Epithelial cell of proximal tubule (primary cell): ENCODE measurements at regions not wholly inside any gene's neighbourhood (a gene's known extent, or its start where the extent isn't known, plus 50 kb on each side); places are given as distances from the start of the nearest gene placed in this dataset.

ENCODE experiments used
- DNase-seq: peaks from one replicate; pipeline ENCODE4 v3.0.0-alpha.2; 2011; ENCODE audit warnings: low read depth
- H3K4me3 ChIP-seq: 2 replicates; pipeline ENCODE4 v1.5.1; 2011; ENCODE audit warnings: low read depth, mild to moderate bottlenecking, low read length
- TF ChIP-seq, protein P1 (sequence below): conservative IDR thresholded peaks from 2 replicates; pipeline ENCODE4 v1.5.1; 2012; ENCODE audit warnings: low read depth, mild to moderate bottlenecking, low read length

DNA sequence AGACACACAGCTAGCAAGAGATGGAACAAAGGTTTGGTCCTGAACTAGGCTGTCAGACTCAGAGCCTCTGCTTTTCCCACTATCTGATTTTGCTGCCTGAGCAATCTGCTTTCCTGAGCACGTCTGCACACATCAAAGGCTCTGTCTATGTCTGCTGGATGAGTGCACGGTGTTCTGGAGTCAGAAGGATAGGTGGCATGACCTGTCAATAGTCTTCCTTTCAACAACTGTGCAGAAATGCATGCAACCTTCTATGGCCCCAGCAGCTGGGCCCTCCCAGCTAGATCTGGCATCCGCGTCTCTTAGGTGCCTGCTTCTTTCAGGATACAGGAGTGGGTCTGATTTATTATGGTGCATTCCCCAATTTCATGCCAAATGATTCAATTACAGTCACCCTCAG is 138.3 kb downstream of the UTP18 start:
- TF ChIP-seq, protein P1, sequence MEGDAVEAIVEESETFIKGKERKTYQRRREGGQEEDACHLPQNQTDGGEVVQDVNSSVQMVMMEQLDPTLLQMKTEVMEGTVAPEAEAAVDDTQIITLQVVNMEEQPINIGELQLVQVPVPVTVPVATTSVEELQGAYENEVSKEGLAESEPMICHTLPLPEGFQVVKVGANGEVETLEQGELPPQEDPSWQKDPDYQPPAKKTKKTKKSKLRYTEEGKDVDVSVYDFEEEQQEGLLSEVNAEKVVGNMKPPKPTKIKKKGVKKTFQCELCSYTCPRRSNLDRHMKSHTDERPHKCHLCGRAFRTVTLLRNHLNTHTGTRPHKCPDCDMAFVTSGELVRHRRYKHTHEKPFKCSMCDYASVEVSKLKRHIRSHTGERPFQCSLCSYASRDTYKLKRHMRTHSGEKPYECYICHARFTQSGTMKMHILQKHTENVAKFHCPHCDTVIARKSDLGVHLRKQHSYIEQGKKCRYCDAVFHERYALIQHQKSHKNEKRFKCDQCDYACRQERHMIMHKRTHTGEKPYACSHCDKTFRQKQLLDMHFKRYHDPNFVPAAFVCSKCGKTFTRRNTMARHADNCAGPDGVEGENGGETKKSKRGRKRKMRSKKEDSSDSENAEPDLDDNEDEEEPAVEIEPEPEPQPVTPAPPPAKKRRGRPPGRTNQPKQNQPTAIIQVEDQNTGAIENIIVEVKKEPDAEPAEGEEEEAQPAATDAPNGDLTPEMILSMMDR: no peak
- no peak for DNase-seq
- H3K4me3 ChIP-seq: no peak overlapping the region

- no peak overlapping the region for H3K4me3 ChIP-seq
- DNase-seq: no peak
- TF ChIP-seq, protein P1: no peak
Measured at GRCh38 chr17:51401279-51401678, 140.9 kb downstream of the UTP18 start.

- H3K4me3 ChIP-seq: no peak overlapping the region
- TF ChIP-seq, protein P1: no peak
- no peak for DNase-seq
Measured at GRCh38 chr17:51402899-51403298, 142.6 kb downstream of the UTP18 start.

DNA sequence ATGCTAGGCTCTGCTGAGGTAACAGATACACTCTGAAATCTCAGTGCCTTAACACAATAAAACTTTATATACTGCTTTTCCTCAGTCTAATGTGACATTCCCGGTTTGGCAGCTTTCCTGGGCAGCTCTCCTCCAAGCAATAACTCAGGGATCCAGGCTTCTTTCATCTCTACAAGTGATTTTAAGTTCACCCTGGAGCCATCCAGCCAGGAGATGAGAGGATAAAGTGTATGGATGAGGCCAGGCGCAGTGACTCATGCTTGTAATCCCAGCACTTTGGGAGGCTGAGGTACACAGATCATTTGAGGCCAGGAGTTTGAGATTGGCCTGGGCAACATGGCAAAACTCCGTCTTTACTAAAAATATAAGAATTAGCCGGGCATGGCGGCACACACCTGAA is 147.2 kb downstream of the UTP18 start:
- DNase-seq: no peak
- TF ChIP-seq, protein P1: no peak
- no peak overlapping the region for H3K4me3 ChIP-seq

- TF ChIP-seq, protein P1: no peak
Measured at GRCh38 chr17:51419476-51419875, 159.1 kb downstream of the UTP18 start.

GRCh38 chr17:51421525-51421924 is 161.2 kb downstream of the UTP18 start:
- TF ChIP-seq, protein P1: no peak

More at GRCh38 chr17:51419476-51419875, 159.1 kb downstream of the UTP18 start:
- no peak overlapping the region for H3K4me3 ChIP-seq
- no peak for DNase-seq

GRCh38 chr17:51422634-51423033 is 162.3 kb downstream of the UTP18 start:
- TF ChIP-seq, protein P1: no peak
- H3K4me3 ChIP-seq: no peak overlapping the region
- DNase-seq: no peak

More at GRCh38 chr17:51421525-51421924, 161.2 kb downstream of the UTP18 start:
- no peak for DNase-seq
- H3K4me3 ChIP-seq: no peak overlapping the region
